Spleen (tissue), 7 donors: ENCODE measurements at regions not wholly inside any gene's neighbourhood (a gene's known extent, or its start where the extent isn't known, plus 50 kb on each side); places are given as distances from the start of the nearest gene placed in this dataset.

Experiments
- CTCF ChIP-seq, 11 experiments: fragments of 200-600 bp in 7 of 11; fragments of 450-650 bp in 4 of 11; sonication (generic) in 4 of 11; IDR thresholded peaks in 8 of 11; conservative IDR thresholded peaks in 3 of 11; 1 replicate in 7 of 11; 2 replicates in 4 of 11; pipeline versions ENCODE4 v1.4.0 to v1.8.0; 2016 to 2021; ENCODE audit warnings: antibody characterized with exemption in 11 of 11, inconsistent platforms in 4 of 11, mild to moderate bottlenecking in 1 of 11
- POLR2A ChIP-seq, 3 donors: fragments of 450-650 bp; IDR thresholded peaks; one replicate each; pipeline ENCODE4 v1.5.1; 2017; ENCODE audit warnings: antibody characterized with exemption in 3 of 3, mild to moderate bottlenecking in 1 of 3
- POLR2AphosphoS5 ChIP-seq, 3 donors: sonication (generic); formaldehyde crosslinking; IDR thresholded peaks; one replicate each; pipeline ENCODE4 v1.5.1; 2017; ENCODE audit warnings: antibody characterized with exemption in 3 of 3
- donor health status: DM: no; HTN: no; CAD: no; lungs with moderate emphysema.
- donor health status: DM: no; HTN: no; CAD: no.
- donor health status: DM: no; HTN: no; CAD: no.

GRCh38 chr3:82053236-82053635, 291.8 kb upstream of the GBE1 start:
- TF ChIP-seq POLR2A (IDR thresholded peaks at IDR 0.05) = no peak
- no peak for TF ChIP-seq CTCF (IDR thresholded peaks at IDR 0.05 in 8 of 11, conservative IDR thresholded peaks at IDR 0.05 in 3 of 11)
- TF ChIP-seq POLR2AphosphoS5 (IDR thresholded peaks at IDR 0.05) = no peak
